ENCODE measurements at regions not wholly inside any gene's neighbourhood (a gene's known extent, or its start where the extent isn't known, plus 50 kb on each side); places are given as distances from the start of the nearest gene placed in this dataset.

GRCh38 chr9:12276505-12276904 is 416.7 kb upstream of the TYRP1 start:
- TF ChIP-seq MAX (IDR thresholded peaks at IDR 0.05) (no peak), REST (IDR thresholded peaks at IDR 0.05) (no peak), POLR2A (IDR thresholded peaks at IDR 0.05; ENCODE audit: low read length) (no peak), CTCF (IDR thresholded peaks at IDR 0.05) (no peak), HMGXB4 (CRISPR knock-in tag; IDR thresholded peaks at IDR 0.05; ENCODE audit: borderline replicate concordance) (no peak), USF2 (IDR thresholded peaks at IDR 0.05) (no peak), HOXB5 (CRISPR knock-in tag; IDR thresholded peaks at IDR 0.05) (no peak), EP300 (IDR thresholded peaks at IDR 0.05) (no peak), NR3C1 (IDR thresholded peaks at IDR 0.05) (no peak), RCOR1 (IDR thresholded peaks at IDR 0.05; ENCODE audit: low read depth, low read length) (no peak), RFX5 (IDR thresholded peaks at IDR 0.05) (no peak), JUN (IDR thresholded peaks at IDR 0.05) (no peak), NFE2L2 (conservative IDR thresholded peaks at IDR 0.05; ENCODE audit: low read length) (no peak), MAFK (IDR thresholded peaks at IDR 0.05; ENCODE audit: partially characterized antibody) (no peak)

All from A549 (cell line).